ENCODE measurements at regions not wholly inside any gene's neighbourhood (a gene's known extent, or its start where the extent isn't known, plus 50 kb on each side); places are given as distances from the start of the nearest gene placed in this dataset.

GRCh38 chr6:74066168-74066871 is 370.3 kb downstream of the CD109 start:
- TF ChIP-seq EP300 (IDR thresholded peaks at IDR 0.05) (no peak), POLR2A (IDR thresholded peaks at IDR 0.05) (no peak), POLR2AphosphoS5 (IDR thresholded peaks at IDR 0.05) (no peak)

Measured in stomach (tissue), 4 donors.